Thyroid gland (tissue), 4 donors: ENCODE measurements at regions not wholly inside any gene's neighbourhood (a gene's known extent, or its start where the extent isn't known, plus 50 kb on each side); places are given as distances from the start of the nearest gene placed in this dataset.

ENCODE experiments used
- CTCF ChIP-seq, 6 experiments: fragments of 200-600 bp in 3 of 6; fragments of 450-650 bp in 3 of 6; sonication (generic) in 3 of 6; IDR thresholded peaks; one replicate each; pipeline ENCODE4 v1.5.1; 2016 to 2019; ENCODE audit warnings: antibody characterized with exemption in 6 of 6, mild to moderate bottlenecking in 2 of 6, inconsistent platforms in 1 of 6, moderate library complexity in 1 of 6
- POLR2A ChIP-seq, 2 donors: fragments of 450-650 bp; IDR thresholded peaks; one replicate each; pipeline ENCODE4 v1.6.1; 2017; ENCODE audit warnings: antibody characterized with exemption in 2 of 2, mild to moderate bottlenecking in 2 of 2, moderate library complexity in 1 of 2

GRCh38 chr3:139286241-139286640, 57.6 kb upstream of the MRPS22 start:
- no peak for TF ChIP-seq POLR2A (IDR thresholded peaks at IDR 0.05)
- TF ChIP-seq CTCF (IDR thresholded peaks at IDR 0.05), result no peak
